HEK293 (cell line): ENCODE measurements at regions not wholly inside any gene's neighbourhood (a gene's known extent, or its start where the extent isn't known, plus 50 kb on each side); places are given as distances from the start of the nearest gene placed in this dataset.

Experiments
- BCL11A ChIP-seq: fragments of 450-650 bp; formaldehyde crosslinking; IDR thresholded peaks from 2 replicates; pipeline ENCODE4 v1.5.1; 2016; ENCODE audit warnings: low read depth, missing biosample characterization, missing genetic modification characterization
- HIC1 ChIP-seq: fragments of 450-650 bp; formaldehyde crosslinking; IDR thresholded peaks from 2 replicates; pipeline ENCODE4 v1.5.1; 2016; ENCODE audit warnings: missing biosample characterization, missing genetic modification characterization
- INSM2 ChIP-seq: fragments of 450-650 bp; formaldehyde crosslinking; IDR thresholded peaks from 2 replicates; pipeline ENCODE4 v1.5.1; 2016; ENCODE audit warnings: missing biosample characterization, missing genetic modification characterization
- MEIS1 ChIP-seq: sonication (generic); formaldehyde crosslinking; IDR thresholded peaks from 2 replicates; pipeline ENCODE4 v1.8.1; 2022; ENCODE audit warnings: missing genetic modification reagents, mild to moderate bottlenecking, borderline replicate concordance
- SETDB1 ChIP-seq: IDR thresholded peaks from one replicate; pipeline ENCODE4 v1.6.1; 2017; ENCODE audit warnings: mild to moderate bottlenecking, low read length, moderate library complexity, mixed read lengths; ENCODE audit not compliant: insufficient read length
- SP3 ChIP-seq: fragments of 450-650 bp; formaldehyde crosslinking; IDR thresholded peaks from 2 replicates; pipeline ENCODE4 v1.5.1; 2016; ENCODE audit warnings: missing biosample characterization, missing genetic modification characterization
- ZBTB10 ChIP-seq: fragments of 450-650 bp; formaldehyde crosslinking; IDR thresholded peaks from 2 replicates; pipeline ENCODE4 v1.5.1; 2016; ENCODE audit warnings: missing biosample characterization, missing genetic modification characterization
- ZBTB26 ChIP-seq: fragments of 450-650 bp; formaldehyde crosslinking; optimal IDR thresholded peaks from 2 replicates; pipeline ENCODE3; 2016; ENCODE audit warnings: missing biosample characterization, mild to moderate bottlenecking, missing genetic modification characterization
- ZBTB48 ChIP-seq: fragments of 450-650 bp; formaldehyde crosslinking; IDR thresholded peaks from 2 replicates; pipeline ENCODE4 v1.5.1; 2016; ENCODE audit warnings: missing biosample characterization, missing genetic modification characterization
- ZBTB6 ChIP-seq: fragments of 450-650 bp; formaldehyde crosslinking; IDR thresholded peaks from 2 replicates; pipeline ENCODE4 v1.5.1; 2017; ENCODE audit warnings: missing biosample characterization, missing genetic modification characterization
- ZNF10 ChIP-seq: fragments of 450-650 bp; formaldehyde crosslinking; IDR thresholded peaks from 2 replicates; pipeline ENCODE4 v1.5.1; 2017; ENCODE audit warnings: missing biosample characterization, missing genetic modification characterization
- ZNF16 ChIP-seq: fragments of 450-650 bp; formaldehyde crosslinking; IDR thresholded peaks from 2 replicates; pipeline ENCODE4 v1.5.1; 2016; ENCODE audit warnings: low read depth, missing biosample characterization, missing genetic modification characterization
- ZNF184 ChIP-seq: fragments of 450-650 bp; IDR thresholded peaks from 2 replicates; pipeline ENCODE4 v1.5.1; 2018; ENCODE audit warnings: missing biosample characterization, mild to moderate bottlenecking, missing genetic modification characterization
- ZNF2 ChIP-seq: fragments of 450-650 bp; formaldehyde crosslinking; IDR thresholded peaks from 2 replicates; pipeline ENCODE4 v1.5.1; 2016; ENCODE audit warnings: missing biosample characterization, missing genetic modification characterization
- ZNF211 ChIP-seq: fragments of 450-650 bp; formaldehyde crosslinking; IDR thresholded peaks from 2 replicates; pipeline ENCODE4 v1.5.1; 2016; ENCODE audit warnings: low read depth, missing biosample characterization, missing genetic modification characterization
- ZNF280C ChIP-seq: fragments of 450-650 bp; formaldehyde crosslinking; IDR thresholded peaks from 2 replicates; pipeline ENCODE4 v1.5.1; 2016; ENCODE audit warnings: missing biosample characterization, missing genetic modification characterization
- ZNF341 ChIP-seq: fragments of 450-650 bp; formaldehyde crosslinking; IDR thresholded peaks from 2 replicates; pipeline ENCODE4; 2016; ENCODE audit warnings: low read depth, missing biosample characterization, missing genetic modification characterization
- ZNF354C ChIP-seq: fragments of 450-650 bp; formaldehyde crosslinking; IDR thresholded peaks from 2 replicates; pipeline ENCODE4 v1.5.1; 2016; ENCODE audit warnings: missing biosample characterization, missing genetic modification characterization, low read depth, borderline replicate concordance
- ZNF529 ChIP-seq: fragments of 450-650 bp; formaldehyde crosslinking; IDR thresholded peaks from 2 replicates; pipeline ENCODE4 v1.5.1; 2017; ENCODE audit warnings: missing genetic modification characterization, missing biosample characterization; ENCODE audit not compliant: insufficient replicate concordance
- ZNF548 ChIP-seq: fragments of 450-650 bp; formaldehyde crosslinking; IDR thresholded peaks from 2 replicates; pipeline ENCODE4 v1.5.1; 2016; ENCODE audit warnings: missing biosample characterization, missing genetic modification characterization
- ZNF555 ChIP-seq: fragments of 450-650 bp; formaldehyde crosslinking; conservative IDR thresholded peaks from 2 replicates; pipeline ENCODE4 v1.5.1; 2017; ENCODE audit warnings: missing biosample characterization, mild to moderate bottlenecking, missing genetic modification characterization, inconsistent platforms
- ZNF621 ChIP-seq: fragments of 450-650 bp; formaldehyde crosslinking; IDR thresholded peaks from 2 replicates; pipeline ENCODE4 v1.5.1; 2017; ENCODE audit warnings: missing biosample characterization, missing genetic modification characterization
- ZNF623 ChIP-seq: fragments of 450-650 bp; formaldehyde crosslinking; IDR thresholded peaks from 2 replicates; pipeline ENCODE4 v1.5.1; 2016; ENCODE audit warnings: missing biosample characterization, missing genetic modification characterization
- ZNF624 ChIP-seq: fragments of 450-650 bp; formaldehyde crosslinking; IDR thresholded peaks from 2 replicates; pipeline ENCODE4 v1.5.1; 2017; ENCODE audit warnings: missing biosample characterization, missing genetic modification characterization
- ZNF654 ChIP-seq: fragments of 450-650 bp; formaldehyde crosslinking; IDR thresholded peaks from 2 replicates; pipeline ENCODE4 v1.5.1; 2016; ENCODE audit warnings: low read depth, missing biosample characterization, missing genetic modification characterization
- ZNF704 ChIP-seq: fragments of 450-650 bp; formaldehyde crosslinking; IDR thresholded peaks from 2 replicates; pipeline ENCODE4 v1.5.1; 2016; ENCODE audit warnings: missing biosample characterization, missing genetic modification characterization
- ZNF843 ChIP-seq: fragments of 450-650 bp; formaldehyde crosslinking; IDR thresholded peaks from 2 replicates; pipeline ENCODE4 v1.5.1; 2016; ENCODE audit warnings: missing biosample characterization, missing genetic modification characterization
- ZSCAN4 ChIP-seq: fragments of 450-650 bp; formaldehyde crosslinking; IDR thresholded peaks from 2 replicates; pipeline ENCODE4 v1.5.1; 2017; ENCODE audit warnings: missing biosample characterization, missing genetic modification characterization

GRCh38 chr18:25880441-25880840 is 210.0 kb downstream of the SS18 start (continued):
- no peak for TF ChIP-seq ZBTB48 (tag by site-specific recombination)
- no peak for TF ChIP-seq ZNF843
- TF ChIP-seq ZNF654 = no peak
- TF ChIP-seq ZBTB26 (tag by site-specific recombination) = no peak
- no peak for TF ChIP-seq ZNF10 (tag by site-specific recombination)
- no peak for TF ChIP-seq ZNF354C (tag by site-specific recombination)
- no peak for TF ChIP-seq INSM2 (tag by site-specific recombination)
- TF ChIP-seq ZNF548 (tag by site-specific recombination) = no peak
- TF ChIP-seq ZNF529 (tag by site-specific recombination) = no peak
- TF ChIP-seq ZBTB10 (tag by site-specific recombination) = no peak
- no peak for TF ChIP-seq SP3 (tag by site-specific recombination)
- TF ChIP-seq HIC1 (tag by site-specific recombination) = no peak
- TF ChIP-seq MEIS1 (CRISPR knock-in tag) = no peak
- no peak for TF ChIP-seq ZNF2 (tag by site-specific recombination)
- TF ChIP-seq SETDB1 = no peak
- peak; percentile 43 for TF ChIP-seq ZNF555 (tag by site-specific recombination)
- peak; percentile 43; the same call in 1 of the 2 replicates for TF ChIP-seq ZNF623 (tag by site-specific recombination)
- TF ChIP-seq ZNF16 (tag by site-specific recombination) = no peak
- TF ChIP-seq ZBTB6 (tag by site-specific recombination) = no peak
- TF ChIP-seq ZNF211 (tag by site-specific recombination) = no peak
- no peak for TF ChIP-seq ZNF184 (tag by site-specific recombination)
- TF ChIP-seq ZSCAN4 (tag by site-specific recombination) = no peak
- TF ChIP-seq ZNF341 (tag by site-specific recombination) = no peak
- no peak for TF ChIP-seq ZNF280C
- no peak for TF ChIP-seq ZNF704 (tag by site-specific recombination)
- no peak for TF ChIP-seq ZNF624 (tag by site-specific recombination)
- no peak for TF ChIP-seq BCL11A
- TF ChIP-seq ZNF621 = no peak
